ENCODE measurements at regions not wholly inside any gene's neighbourhood (a gene's known extent, or its start where the extent isn't known, plus 50 kb on each side); places are given as distances from the start of the nearest gene placed in this dataset.

GRCh38 chr5:141777711-141778110 is 95.7 kb upstream of the ARAP3 start:
- DNase-seq = no peak

DNA sequence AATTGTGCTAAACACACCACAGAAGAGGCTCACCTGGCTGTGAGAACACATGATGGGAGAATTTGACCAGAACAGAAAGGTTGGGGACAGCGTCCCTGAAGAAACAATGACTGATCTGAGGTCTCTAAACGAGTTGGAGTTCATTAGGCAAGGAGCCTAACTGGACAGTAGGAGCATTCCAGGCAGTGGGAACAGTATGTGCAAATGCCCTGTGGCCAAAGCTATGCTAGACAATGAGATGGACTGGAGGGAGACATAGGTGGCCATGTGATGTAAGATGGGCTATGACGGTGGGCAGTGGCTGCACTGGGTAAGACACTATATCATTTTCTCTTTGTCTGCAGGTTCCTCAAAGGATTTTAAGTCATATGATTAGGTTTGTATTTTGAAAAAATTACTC is 95.1 kb upstream of the ARAP3 start:
- no peak for DNase-seq

GRCh38 chr5:141773779-141774562 is 91.9 kb upstream of the ARAP3 start:
- DNase-seq = no peak

- no peak for DNase-seq
These were observed 90.3 kb upstream of the ARAP3 start for GRCh38 chr5:141772281-141772680.

- DNase-seq = no peak
These were observed 89.5 kb upstream of the ARAP3 start for GRCh38 chr5:141771562-141771961.

DNA sequence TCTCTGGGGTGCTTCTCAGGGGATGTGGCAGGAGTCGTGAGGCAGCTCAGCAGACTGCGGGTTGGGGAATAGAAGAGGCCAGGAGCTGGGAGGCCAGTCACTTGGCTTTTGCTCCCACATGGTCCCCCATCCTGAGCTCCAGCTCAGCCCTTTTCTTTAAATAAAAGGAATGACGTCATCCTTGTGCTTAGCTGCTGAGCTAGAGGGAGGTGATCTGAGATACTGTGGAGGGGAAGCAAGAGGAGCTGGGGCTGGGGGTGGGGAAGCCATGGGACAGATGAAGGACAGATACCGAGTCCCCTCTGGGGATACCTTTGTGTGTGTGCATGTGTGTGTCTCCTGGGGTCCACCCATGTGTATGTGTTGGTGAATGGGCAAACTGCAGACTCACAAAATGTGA is 89.0 kb upstream of the ARAP3 start:
- no peak for DNase-seq

DNA sequence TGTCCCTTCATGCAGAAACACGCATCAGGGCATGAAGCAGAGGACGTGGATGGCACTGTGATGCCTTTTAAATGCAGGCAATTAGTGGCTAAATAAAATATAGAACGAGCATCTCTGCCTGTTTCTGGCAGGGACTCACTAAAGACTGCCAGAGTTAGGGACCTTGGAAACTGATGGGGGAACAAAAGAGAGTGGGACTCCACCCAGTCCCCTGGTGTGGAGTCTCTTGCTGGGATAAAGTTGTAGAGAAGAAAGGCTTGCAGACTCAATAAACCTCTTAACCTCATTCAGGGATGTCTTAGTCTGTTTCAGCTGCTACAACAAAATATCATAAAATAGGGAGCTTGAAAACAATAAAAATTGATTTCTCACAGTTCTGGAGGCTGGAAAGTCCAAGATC is 87.6 kb upstream of the ARAP3 start:
- DNase-seq = no peak

DNA sequence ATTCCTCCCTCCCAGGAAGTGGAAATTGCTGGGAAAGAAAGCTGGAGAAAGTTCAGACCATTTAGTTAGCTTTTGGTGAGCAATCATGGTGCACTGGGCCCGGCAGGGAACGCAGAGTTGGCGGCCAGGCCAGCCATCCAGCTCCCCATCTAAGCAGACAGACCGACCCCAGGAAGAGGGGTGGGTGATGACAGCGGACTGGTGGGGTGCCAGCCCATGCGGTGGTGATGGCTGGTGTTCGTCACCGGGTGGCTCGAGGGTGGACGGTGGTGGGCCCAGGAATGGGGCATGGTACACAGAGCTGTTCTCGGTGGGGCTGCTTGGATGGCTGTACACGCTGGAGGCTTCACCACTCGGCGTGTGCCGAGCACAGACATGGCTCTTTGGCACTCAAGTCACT is 85.6 kb upstream of the ARAP3 start:
- DNase-seq = no peak

DNA sequence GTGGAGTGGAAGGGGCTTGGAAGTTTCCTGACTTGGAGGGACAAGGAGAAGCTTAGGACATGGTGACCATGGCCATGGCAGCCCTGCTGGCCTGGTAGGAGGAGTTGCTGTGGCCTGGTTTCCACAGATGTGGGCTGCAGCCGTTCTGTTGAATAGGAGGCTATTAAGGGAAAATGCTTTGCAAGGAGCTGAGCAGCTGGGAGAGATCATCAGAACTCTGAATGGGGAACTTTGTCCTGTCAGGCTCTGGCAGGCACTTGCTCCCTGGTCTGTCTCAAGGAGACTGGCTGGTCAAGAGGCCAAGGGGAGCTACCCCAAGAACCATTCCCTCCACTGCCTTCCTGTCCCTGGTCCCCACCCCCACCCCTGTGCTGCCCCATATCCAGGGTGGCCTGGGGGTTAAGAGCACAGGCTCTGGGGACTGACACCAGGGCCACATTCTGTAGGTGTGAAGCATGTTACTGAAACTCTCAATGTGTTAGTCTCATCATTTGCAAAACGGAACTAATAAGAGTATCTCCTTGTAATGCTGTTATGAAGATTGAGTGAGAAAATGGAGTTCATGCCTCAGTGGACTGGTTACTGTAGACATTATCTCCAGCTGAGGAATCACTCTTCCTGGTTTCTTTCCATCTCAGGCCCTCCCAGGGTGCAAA is 84.0 kb upstream of the ARAP3 start:
- DNase-seq = no peak

DNA sequence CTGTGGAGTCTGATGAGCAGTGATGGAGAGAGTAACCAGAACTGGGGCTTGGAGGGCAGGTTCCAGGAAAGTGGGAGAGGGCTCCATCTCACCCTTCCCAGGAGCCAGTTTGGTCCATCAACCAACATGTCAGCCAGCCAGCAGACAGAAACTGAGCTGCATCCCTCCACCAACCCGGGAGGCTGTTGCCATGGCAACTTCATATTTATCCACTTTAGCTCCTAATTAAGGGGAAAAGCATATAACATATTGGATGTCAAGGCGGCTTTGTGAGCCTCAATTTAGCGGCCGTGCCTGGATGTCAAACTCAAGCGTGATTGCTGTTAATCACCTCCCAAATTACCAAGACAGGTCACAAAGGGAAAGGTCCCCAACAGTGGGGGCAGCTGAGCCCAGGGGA is 81.5 kb upstream of the ARAP3 start:
- DNase-seq = no peak

GRCh38 chr5:141762790-141763368 is 80.8 kb upstream of the ARAP3 start:
- DNase-seq = no peak

GRCh38 chr5:141762316-141762715 is 80.3 kb upstream of the ARAP3 start:
- no peak for DNase-seq

GRCh38 chr5:141760753-141761152 is 78.7 kb upstream of the ARAP3 start:
- DNase-seq = no peak

- DNase-seq = no peak
These were observed 78.2 kb upstream of the ARAP3 start for GRCh38 chr5:141760193-141760592.

DNA sequence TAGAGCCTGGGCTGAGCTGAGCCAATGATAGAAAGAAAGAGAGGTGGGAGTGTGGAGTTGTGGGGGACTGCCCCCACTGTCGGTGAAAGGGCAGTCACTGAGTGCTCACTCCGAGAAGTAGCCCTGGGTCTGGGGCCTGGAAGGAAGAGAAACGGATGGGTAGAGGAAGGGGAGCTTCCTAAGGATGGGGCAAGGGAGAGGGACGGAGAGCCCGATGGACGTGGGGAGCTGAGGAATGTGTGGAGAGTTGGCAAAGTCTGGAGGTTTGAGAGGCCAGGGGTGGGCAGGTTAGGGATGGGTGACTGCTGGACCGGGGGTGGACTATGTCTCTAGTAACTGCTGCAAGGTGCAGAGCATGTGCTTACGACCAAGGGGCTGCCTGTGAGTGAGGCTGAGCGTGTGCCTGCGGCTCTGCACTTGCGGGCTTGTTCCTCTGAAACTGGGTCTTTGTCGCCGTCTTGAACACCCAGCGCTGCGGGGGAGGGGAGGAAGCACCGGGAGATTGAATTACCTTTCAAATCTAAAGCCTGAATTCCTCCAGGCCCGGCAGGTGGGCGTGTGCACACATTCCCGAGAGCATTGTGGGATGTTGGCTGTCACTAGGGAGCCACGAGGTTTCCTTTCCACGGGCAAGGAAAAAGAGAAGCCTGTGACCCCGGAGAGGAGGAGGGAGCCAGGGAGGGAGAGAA is 76.4 kb upstream of the ARAP3 start:
- DNase-seq = no peak

GRCh38 chr5:141757402-141757801 is 75.4 kb upstream of the ARAP3 start:
- no peak for DNase-seq

- no peak for DNase-seq
These were observed 74.2 kb upstream of the ARAP3 start for GRCh38 chr5:141756196-141756595.

DNA sequence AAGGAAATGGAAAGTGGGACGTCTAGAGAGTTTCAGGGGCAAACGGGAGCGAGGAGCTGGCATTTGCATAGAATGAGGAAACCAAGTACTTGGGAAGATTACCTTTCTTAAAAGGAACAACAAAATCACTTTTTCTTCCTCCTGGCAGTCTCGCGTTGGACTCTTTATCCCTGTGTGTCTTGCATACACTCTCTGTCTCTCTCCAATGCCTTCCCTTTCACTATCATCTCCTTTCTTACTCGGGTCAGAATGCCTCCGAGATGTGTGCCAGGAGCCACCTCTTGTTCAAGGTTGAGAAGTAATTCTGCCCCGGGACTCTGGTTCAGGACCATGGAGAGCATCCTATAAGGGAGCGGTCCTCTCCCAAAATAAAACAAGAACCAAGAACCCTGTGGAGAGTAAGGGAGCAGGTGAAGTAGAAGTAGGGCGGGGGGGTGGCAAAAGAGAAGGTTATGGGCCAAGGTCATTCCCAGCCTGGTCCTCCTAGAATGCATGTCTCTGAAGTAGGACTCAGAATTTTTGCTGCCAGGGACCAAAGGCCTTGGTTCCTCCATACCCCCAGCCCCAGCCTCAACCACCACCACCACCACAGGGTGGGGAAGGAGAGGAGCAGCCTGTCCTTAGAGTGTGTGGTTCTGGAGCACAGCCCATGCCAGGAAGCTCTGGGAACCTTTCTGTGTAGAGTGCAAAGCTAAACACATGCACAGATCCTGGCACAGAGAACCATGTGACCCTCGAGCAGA is 72.1 kb upstream of the ARAP3 start:
- DNase-seq = no peak

GRCh38 chr5:141753143-141753970 is 71.3 kb upstream of the ARAP3 start:
- DNase-seq = no peak

DNA sequence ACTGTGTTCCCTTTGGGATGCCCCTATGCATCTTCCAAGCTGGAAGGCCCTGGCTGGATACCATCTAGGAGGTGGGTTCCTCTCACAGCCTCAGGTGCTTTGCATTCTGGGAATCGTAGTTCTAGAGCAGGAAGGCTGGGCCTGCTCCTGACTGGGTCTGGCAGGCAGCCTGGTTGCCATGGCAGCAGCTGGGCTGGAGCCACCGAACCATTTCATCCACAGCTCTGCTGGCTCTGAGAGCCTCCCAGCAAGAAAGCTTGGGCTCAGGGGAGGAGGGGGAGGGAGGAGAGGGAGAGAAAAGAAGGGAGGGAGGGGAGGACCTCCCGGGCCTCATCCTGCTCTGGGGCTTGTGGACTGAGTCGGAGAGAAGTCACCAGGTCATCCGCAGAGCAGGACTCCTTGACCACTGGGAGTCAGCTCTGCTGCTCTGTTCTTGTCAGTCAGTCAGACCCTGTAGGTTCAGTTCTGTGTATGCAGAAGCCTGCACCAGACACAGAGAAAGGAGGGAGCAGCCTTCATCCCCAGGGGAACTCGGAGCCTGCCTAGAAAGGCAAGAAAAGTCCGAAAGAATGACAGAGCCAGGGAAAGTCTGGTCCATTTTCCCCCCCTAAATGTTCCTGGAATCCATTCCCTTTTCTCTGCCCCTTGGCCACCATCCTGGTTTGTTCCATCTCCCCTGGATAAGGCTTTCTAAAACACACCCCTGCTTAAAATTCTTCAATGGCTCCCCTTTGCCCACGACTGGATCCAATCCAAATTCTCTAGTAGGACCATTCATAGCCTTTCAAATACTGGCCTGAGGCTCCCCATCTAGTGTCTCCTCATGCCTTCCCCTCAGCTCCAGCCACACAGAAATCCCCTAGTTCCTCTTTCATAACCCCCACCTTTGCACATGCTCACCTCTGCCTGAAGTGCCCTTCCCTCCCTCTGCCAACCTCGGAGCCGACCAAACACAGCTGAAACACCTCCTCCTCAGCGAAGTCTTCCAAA is 65.4 kb upstream of the ARAP3 start:
- peak; percentile 71 for DNase-seq

- DNase-seq = no peak
These were observed 64.4 kb upstream of the ARAP3 start for GRCh38 chr5:141746395-141746794.

Measured in DMS79 treated with DMSO at 0.1 percent for 48 hours (cell line).